HepG2 (cell line): ENCODE measurements at regions not wholly inside any gene's neighbourhood (a gene's known extent, or its start where the extent isn't known, plus 50 kb on each side); places are given as distances from the start of the nearest gene placed in this dataset.

ENCODE experiments used
- ATAC-seq: fragments of 200-7000 bp; cut with Tn5 transposase; 3 replicates; pipeline ENCODE4 v1.9.1; 2020; ENCODE audit warnings: mild to moderate bottlenecking, moderate library complexity
- BruUV-seq: library from RNA; stranded (reverse); fragments of 400-500 nt; replicated peaks from 2 replicates; lab custom pipeline; 2021; lab: Mats Ljungman, UMichigan
- CTCF ChIA-PET: fragments of 300-600 bp; formaldehyde crosslinking; extraction: SDS; loops from one replicate; lab custom pipeline; 2021; ENCODE audit warnings: low total read pairs, inconsistent platforms, low intra/inter-chr PET ratio; lab: Yijun Ruan, JAX
- POLR2A ChIA-PET: fragments of 350-600 bp; sonication (Branson Sonifier 250); formaldehyde crosslinking; loops from one replicate; lab custom pipeline; 2020; ENCODE audit warnings: antibody characterized with exemption, inconsistent platforms; lab: Yijun Ruan, JAX
- DNase-seq: peaks from one replicate; pipeline ENCODE4 v3.0.0-alpha.2; 2015; ENCODE audit warnings: low spot score
- FAIRE-seq: peaks from 3 replicates; lab custom pipeline; 2011; peaks lifted over from hg19 to GRCh38; lab: Jason Lieb, UNC
- H2AFZ ChIP-seq: one replicate; pipeline ENCODE4 v1.6.1; 2011; ENCODE audit warnings: low read length, inconsistent platforms
- H3K27ac ChIP-seq: fragments of 300-600 bp; 3 replicates; pipeline ENCODE4 v1.8.0; 2011; ENCODE audit warnings: mixed run types, mild to moderate bottlenecking, mixed read lengths, low read length, inconsistent platforms; ENCODE audit not compliant: insufficient read depth; ENCODE audit errors: extremely low read length
- H3K27me3 ChIP-seq, 2 experiments: fragments of 200-600 bp in 1 of 2; 2 replicates in 1 of 2; 3 replicates in 1 of 2; pipeline versions ENCODE4 v1.6.0 to v1.8.0; 2011; ENCODE audit warnings: low read length in 2 of 2, mild to moderate bottlenecking in 2 of 2, moderate library complexity in 2 of 2, inconsistent platforms in 1 of 2; ENCODE audit not compliant: insufficient read depth in 2 of 2, control insufficient read depth in 1 of 2
- H3K36me3 ChIP-seq, 2 experiments: fragments of 200-600 bp in 1 of 2; replicated peaks in 1 of 2; 2 replicates in 1 of 2; 3 replicates in 1 of 2; pipeline versions ENCODE4 v1.5.1 to v1.8.0; 2011; ENCODE audit warnings: low read length in 2 of 2, inconsistent platforms in 1 of 2; ENCODE audit not compliant: insufficient read depth in 2 of 2, control insufficient read depth in 1 of 2
- H3K4me1 ChIP-seq: 2 replicates; pipeline ENCODE4 v1.5.1; 2012; ENCODE audit warnings: low read length, inconsistent platforms; ENCODE audit not compliant: insufficient read depth
- H3K4me2 ChIP-seq: 2 replicates; pipeline ENCODE4 v1.6.0; 2011; ENCODE audit warnings: low read depth, low read length, inconsistent platforms
- H3K4me3 ChIP-seq, 3 experiments: fragments of 200-600 bp in 1 of 3; sonication (generic), shearing (Covaris generic) in 1 of 3; replicated peaks in 1 of 3; 2 replicates each; pipeline ENCODE4 v1.5.1; 2011 to 2016; ENCODE audit warnings: low read length in 3 of 3, inconsistent platforms in 2 of 3, low read depth in 2 of 3, mild to moderate bottlenecking in 2 of 3, control low read depth in 1 of 3, mixed read lengths in 1 of 3; ENCODE audit not compliant: insufficient read depth in 1 of 3
- H3K79me2 ChIP-seq: one replicate; pipeline ENCODE4 v1.6.1; 2011; ENCODE audit warnings: low read length, inconsistent platforms; ENCODE audit not compliant: insufficient read depth
- H3K9ac ChIP-seq: 2 replicates; pipeline ENCODE4 v1.6.0; 2011; ENCODE audit warnings: mild to moderate bottlenecking, low read depth, low read length, inconsistent platforms; ENCODE audit not compliant: insufficient read depth
- H3K9me3 ChIP-seq: 2 replicates; pipeline ENCODE4 v1.5.1; 2012; ENCODE audit warnings: mild to moderate bottlenecking, low read length
- H4K20me1 ChIP-seq: 2 replicates; pipeline ENCODE4 v1.6.0; 2011; ENCODE audit warnings: inconsistent platforms, mild to moderate bottlenecking, low read length, moderate library complexity; ENCODE audit not compliant: insufficient read depth
- FOXJ3 ChIP-seq: sonication (generic); formaldehyde crosslinking; IDR thresholded peaks from 2 replicates; pipeline ENCODE4 v1.4.0; 2020; ENCODE audit warnings: missing genetic modification reagents, mild to moderate bottlenecking, borderline replicate concordance
- HNRNPUL1 ChIP-seq: fragments of 200-400 bp; formaldehyde crosslinking; IDR thresholded peaks from 2 replicates; pipeline ENCODE4 v1.6.1; 2017; ENCODE audit warnings: low read depth, mild to moderate bottlenecking, low read length, moderate library complexity
- MAX ChIP-seq: IDR thresholded peaks from 2 replicates; pipeline ENCODE4 v1.6.1; 2012; ENCODE audit warnings: inconsistent platforms
- MEIS2 ChIP-seq: sonication (generic); formaldehyde crosslinking; IDR thresholded peaks from 2 replicates; pipeline ENCODE4 v1.9.0; 2021; ENCODE audit warnings: mild to moderate bottlenecking, missing genetic modification reagents
- REXO4 ChIP-seq: sonication (generic); formaldehyde crosslinking; IDR thresholded peaks from 2 replicates; pipeline ENCODE4 v1.8.0; 2022; ENCODE audit warnings: missing genetic modification reagents, mild to moderate bottlenecking, borderline replicate concordance
- SNAPC2 ChIP-seq: sonication (generic); formaldehyde crosslinking; IDR thresholded peaks from 2 replicates; pipeline ENCODE4 v1.8.1; 2022; ENCODE audit warnings: mild to moderate bottlenecking, missing genetic modification reagents
- ZNF446 ChIP-seq: sonication (generic); formaldehyde crosslinking; IDR thresholded peaks from 2 replicates; pipeline ENCODE4 v1.5.0; 2020; ENCODE audit warnings: mild to moderate bottlenecking, missing genetic modification reagents
- ZNF513 ChIP-seq: sonication (generic); formaldehyde crosslinking; conservative IDR thresholded peaks from 2 replicates; pipeline ENCODE4 v1.5.0; 2020; ENCODE audit warnings: missing genetic modification reagents
- WGBS: methylation state at CpG from one replicate; pipeline ENCODE4 v1.1.6; 2017; ENCODE audit warnings: low lambda C conversion rate; 5-methylcytosine and 5-hydroxymethylcytosine counted together
- in situ Hi-C: cut with HindIII; loops from 2 replicates; pipeline ENCODE4 v1.10.0; 2017; ENCODE audit warnings: low pct_unique_long_range_greater_than_20kb; ENCODE audit not compliant: extremely low pct_ligation_motif_present
- intact Hi-C: fragments of 100-400 bp; cut with micrococcal nuclease; formaldehyde crosslinking; loops from one replicate; pipeline ENCODE4 v1.10.0; 2022; ENCODE audit not compliant: unreplicated experiment
- TF ChIP-seq, protein P1 (sequence below): sonication (generic); formaldehyde crosslinking; IDR thresholded peaks from 2 replicates; pipeline ENCODE4 v1.4.0; 2020; ENCODE audit warnings: mild to moderate bottlenecking, missing genetic modification reagents
- TF ChIP-seq, protein P2 (sequence below): sonication (generic); formaldehyde crosslinking; conservative IDR thresholded peaks from 2 replicates; pipeline ENCODE4 v1.4.0; 2020; ENCODE audit warnings: mild to moderate bottlenecking, missing genetic modification reagents, moderate library complexity

- Histone ChIP-seq H3K9ac (no peak overlapping the region), H2AFZ (no peak overlapping the region), H3K27me3 (peaks cover 0 to 6% of the 10 kb centered on the region in 2 experiments; a peak in 1 of 5 replicates), H3K27ac (no peak overlapping the region), H3K4me3 (no peak overlapping the region), H4K20me1 (no peaks in the 10 kb centered on the region), H3K79me2 (no peaks in the 10 kb centered on the region), H3K4me2 (no peak overlapping the region), H3K9me3 (no peaks in the 10 kb centered on the region), H3K36me3 (no peaks in the 10 kb centered on the region), H3K4me1 (no peaks in the 10 kb centered on the region)
- ATAC-seq (no peak), FAIRE-seq (no peak), DNase-seq (no peak)
- CTCF ChIA-PET: no interaction called here
- 27% methylated on average over 9 of the region's 9 CpGs for WGBS
- POLR2A ChIA-PET: no interaction called here
- in situ Hi-C loops (no loop called here), intact Hi-C loops (no loop called here)
- BruUV-seq: no TSS peak
- TF ChIP-seq, protein P1, sequence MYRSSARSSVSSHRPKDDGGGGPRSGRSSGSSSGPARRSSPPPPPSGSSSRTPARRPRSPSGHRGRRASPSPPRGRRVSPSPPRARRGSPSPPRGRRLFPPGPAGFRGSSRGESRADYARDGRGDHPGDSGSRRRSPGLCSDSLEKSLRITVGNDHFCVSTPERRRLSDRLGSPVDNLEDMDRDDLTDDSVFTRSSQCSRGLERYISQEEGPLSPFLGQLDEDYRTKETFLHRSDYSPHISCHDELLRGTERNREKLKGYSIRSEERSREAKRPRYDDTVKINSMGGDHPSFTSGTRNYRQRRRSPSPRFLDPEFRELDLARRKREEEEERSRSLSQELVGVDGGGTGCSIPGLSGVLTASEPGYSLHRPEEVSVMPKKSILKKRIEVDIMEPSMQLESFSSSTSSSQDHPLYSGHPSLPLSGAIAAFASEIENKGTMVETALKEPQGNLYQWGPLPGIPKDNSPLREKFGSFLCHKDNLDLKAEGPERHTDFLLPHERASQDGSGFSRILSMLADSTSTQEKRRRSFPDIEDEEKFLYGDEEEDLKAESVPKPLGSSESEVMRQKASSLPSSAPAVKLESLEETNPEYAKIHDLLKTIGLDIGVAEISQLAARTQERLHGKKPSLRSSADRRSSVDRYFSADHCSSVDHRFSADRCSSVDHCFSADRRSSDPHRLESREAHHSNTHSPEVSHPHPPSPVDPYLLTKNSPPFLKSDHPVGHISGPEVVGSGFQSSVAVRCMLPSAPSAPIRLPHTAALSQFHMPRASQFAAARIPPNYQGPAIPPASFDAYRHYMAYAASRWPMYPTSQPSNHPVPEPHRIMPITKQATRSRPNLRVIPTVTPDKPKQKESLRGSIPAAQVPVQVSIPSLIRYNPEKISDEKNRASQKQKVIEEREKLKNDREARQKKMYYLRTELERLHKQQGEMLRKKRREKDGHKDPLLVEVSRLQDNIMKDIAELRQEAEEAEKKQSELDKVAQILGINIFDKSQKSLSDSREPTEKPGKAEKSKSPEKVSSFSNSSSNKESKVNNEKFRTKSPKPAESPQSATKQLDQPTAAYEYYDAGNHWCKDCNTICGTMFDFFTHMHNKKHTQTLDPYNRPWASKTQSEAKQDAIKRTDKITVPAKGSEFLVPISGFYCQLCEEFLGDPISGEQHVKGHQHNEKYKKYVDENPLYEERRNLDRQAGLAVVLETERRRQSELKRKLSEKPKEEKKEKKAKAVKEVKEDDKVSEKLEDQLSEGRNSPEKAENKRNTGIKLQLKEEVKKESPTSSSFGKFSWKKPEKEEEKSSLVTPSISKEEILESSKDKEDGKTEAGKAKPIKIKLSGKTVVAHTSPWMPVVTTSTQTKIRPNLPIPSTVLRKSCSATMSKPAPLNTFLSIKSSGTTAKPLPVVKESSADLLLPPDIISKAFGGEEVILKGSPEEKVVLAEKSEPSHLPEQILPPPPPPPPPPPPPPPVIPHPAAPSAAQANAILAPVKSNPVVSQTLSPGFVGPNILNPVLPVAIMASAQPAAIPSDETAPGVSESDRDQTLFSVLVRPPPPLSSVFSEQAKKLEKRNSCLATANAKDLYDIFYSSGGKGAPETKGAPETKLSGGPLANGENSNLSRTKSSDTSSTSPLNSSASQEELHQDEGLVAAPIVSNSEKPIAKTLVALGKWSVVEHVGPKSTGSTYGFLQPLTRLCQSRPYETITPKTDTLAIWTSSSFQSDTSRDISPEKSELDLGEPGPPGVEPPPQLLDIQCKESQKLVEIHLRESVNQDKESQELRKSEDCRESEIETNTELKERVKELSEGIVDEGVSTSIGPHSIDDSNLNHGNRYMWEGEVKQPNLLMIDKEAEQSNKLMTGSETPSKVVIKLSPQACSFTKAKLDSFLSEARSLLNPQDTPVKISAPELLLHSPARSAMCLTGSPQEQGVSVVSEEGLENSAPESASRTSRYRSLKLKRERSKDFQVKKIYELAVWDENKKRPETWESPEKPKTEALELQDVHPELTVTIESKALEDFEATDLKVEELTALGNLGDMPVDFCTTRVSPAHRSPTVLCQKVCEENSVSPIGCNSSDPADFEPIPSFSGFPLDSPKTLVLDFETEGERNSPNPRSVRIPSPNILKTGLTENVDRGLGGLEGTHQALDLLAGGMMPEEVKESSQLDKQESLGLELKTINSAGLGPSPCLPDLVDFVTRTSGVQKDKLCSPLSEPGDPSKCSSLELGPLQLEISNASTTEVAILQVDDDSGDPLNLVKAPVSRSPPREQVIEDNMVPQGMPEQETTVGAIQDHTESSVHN (CRISPR knock-in tag): no peak
- TF ChIP-seq ZNF513 (no peak), REXO4 (CRISPR knock-in tag) (no peak), MAX (no peak), MEIS2 (CRISPR knock-in tag) (no peak), FOXJ3 (CRISPR knock-in tag) (no peak), SNAPC2 (CRISPR knock-in tag) (no peak), HNRNPUL1 (no peak), ZNF446 (CRISPR knock-in tag) (no peak)
- TF ChIP-seq, protein P2, sequence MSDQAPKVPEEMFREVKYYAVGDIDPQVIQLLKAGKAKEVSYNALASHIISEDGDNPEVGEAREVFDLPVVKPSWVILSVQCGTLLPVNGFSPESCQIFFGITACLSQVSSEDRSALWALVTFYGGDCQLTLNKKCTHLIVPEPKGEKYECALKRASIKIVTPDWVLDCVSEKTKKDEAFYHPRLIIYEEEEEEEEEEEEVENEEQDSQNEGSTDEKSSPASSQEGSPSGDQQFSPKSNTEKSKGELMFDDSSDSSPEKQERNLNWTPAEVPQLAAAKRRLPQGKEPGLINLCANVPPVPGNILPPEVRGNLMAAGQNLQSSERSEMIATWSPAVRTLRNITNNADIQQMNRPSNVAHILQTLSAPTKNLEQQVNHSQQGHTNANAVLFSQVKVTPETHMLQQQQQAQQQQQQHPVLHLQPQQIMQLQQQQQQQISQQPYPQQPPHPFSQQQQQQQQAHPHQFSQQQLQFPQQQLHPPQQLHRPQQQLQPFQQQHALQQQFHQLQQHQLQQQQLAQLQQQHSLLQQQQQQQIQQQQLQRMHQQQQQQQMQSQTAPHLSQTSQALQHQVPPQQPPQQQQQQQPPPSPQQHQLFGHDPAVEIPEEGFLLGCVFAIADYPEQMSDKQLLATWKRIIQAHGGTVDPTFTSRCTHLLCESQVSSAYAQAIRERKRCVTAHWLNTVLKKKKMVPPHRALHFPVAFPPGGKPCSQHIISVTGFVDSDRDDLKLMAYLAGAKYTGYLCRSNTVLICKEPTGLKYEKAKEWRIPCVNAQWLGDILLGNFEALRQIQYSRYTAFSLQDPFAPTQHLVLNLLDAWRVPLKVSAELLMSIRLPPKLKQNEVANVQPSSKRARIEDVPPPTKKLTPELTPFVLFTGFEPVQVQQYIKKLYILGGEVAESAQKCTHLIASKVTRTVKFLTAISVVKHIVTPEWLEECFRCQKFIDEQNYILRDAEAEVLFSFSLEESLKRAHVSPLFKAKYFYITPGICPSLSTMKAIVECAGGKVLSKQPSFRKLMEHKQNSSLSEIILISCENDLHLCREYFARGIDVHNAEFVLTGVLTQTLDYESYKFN (CRISPR knock-in tag): no peak
Observed at GRCh38 chr12:69115951-69116350, 123.4 kb upstream of the CPSF6 start.
